HG03064 (cell line): ENCODE measurements at regions not wholly inside any gene's neighbourhood (a gene's known extent, or its start where the extent isn't known, plus 50 kb on each side); places are given as distances from the start of the nearest gene placed in this dataset.
"Not testable (repeated sequence)": the region's sequence is repeated elsewhere in the genome, so short reads cannot be mapped to it uniquely, and the experiment has no call there.

Experiments used
- ATAC-seq: cut with Tn5 transposase; IDR thresholded peaks from one replicate; pipeline ENCODE4 v1.9.1; 2021; ENCODE audit warnings: low read depth; ENCODE audit not compliant: unreplicated experiment

- ATAC-seq = peak; percentile 17
These were observed 104.5 kb downstream of the ZMAT3 start for GRCh38 chr3:178967177-178967532.

DNA sequence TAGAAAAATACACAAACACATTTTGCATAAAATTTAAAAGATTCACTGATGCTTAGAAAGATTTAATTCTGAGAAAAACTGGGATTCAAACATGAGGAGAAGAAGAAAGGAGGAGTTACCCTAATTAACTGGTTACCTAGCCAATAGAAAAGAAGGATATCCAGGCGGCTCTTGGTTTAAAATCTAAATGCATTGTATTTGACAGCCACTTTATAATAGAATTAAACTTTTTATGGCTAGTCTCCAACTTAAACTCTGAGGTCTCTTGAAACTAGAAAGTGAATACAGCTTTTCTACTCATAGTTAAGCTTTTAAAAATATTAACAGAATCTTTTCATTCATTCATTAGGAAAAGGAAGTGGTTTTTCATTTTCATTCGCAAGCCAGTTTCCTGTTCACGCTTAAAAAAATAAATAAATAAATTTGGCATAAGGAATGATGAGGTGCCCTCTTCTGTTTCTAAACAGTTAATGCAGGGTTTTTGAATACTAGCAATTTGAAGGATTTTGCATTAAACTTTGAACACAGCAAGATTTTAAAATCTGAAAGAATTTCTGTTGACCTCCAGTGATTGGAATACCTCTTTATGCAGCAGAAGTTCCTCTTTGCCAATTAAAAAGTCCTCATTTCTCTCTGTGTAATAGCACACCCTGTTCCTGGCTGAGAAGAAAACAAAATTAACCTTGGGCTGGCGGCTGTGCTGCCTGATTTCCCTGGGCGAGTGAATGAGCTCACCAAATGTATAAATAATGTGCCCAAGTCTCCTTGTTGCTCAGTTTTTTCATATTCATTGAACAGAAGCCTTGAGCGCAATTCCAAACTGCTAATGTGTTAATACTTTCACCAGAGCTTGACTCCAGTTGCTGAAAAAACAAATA, 105.1 kb downstream of the ZMAT3 start:
- ATAC-seq = peak; percentile 47

DNA sequence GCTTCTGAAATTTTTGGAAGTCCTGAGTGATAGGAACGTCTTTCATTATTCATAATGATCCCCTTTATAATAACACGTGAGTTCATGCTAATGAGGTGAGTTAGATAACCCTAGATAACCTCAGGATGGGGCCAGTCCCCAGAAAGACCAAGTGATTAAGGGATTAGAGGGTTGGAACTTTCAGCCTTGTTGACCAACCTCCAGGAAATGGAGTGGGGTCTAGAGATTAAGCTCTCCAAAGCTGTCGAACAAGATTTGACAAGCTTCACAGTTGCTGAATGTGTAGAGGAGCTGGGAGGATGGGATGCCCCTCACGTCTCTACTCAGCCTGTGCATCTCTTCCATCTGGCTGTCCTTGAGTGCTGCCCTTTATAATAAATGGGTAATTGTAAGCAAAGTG, 107.1 kb downstream of the ZMAT3 start:
- no peak for ATAC-seq

DNA sequence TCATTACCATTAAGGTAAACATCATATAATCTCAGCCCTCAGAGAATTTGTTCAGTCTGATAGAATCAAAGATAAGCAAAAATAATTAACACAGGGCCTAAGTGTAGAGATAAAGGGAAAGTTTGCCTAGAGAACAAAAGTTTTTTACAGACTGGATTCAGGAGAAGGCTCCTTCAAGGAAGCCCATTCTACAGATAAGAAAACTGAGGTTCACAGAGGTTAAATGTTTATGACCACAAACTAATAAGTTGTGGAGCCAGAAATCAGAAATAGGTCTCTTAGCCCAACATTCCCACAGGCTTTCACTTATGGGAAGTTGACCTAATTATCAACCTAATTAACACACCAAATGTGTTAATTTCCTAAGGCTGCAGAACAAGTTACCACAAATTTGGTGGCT, 110.7 kb downstream of the ZMAT3 start:
- ATAC-seq = no peak

DNA sequence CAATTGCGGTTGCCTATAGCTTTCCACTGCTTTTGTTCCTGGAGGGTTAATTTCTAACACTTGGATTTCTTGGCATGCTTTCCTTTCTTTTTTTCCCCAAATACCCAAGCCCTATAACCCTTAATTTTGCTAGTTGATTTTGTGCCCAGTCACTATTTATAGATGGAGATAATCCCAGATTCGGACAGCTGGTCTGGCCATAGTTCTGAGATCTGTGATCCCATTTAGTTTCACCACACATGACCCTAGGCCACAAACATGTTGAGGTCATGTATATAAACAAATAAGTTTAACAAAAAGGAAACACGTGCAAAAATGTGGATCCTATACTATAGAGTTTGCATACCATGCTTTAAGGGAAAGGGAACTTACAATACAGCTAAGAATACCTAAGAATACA, 111.4 kb downstream of the ZMAT3 start:
- no peak for ATAC-seq

- ATAC-seq = no peak
These were observed 120.9 kb downstream of the ZMAT3 start for GRCh38 chr3:178950676-178951075.

GRCh38 chr3:178949896-178950295, 121.7 kb downstream of the ZMAT3 start:
- no peak for ATAC-seq

DNA sequence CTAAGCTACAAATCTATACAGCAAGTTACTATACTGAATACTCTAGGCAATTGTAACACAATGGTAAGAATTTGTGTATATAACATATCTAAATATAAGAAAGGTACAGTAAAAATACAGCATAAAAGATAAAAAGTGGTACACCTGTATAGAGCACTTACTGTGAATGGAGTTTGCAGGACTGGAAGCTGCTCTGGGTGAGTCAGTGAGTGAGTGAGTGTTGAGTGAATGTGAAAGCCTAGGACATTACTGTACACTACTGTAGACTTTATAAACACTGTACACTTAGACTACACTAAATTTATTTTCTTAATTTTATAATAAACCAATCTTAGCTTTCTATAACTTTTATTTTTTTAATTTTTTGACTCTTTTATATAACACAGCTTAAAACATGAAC, 123.1 kb downstream of the ZMAT3 start:
- no peak for ATAC-seq

DNA sequence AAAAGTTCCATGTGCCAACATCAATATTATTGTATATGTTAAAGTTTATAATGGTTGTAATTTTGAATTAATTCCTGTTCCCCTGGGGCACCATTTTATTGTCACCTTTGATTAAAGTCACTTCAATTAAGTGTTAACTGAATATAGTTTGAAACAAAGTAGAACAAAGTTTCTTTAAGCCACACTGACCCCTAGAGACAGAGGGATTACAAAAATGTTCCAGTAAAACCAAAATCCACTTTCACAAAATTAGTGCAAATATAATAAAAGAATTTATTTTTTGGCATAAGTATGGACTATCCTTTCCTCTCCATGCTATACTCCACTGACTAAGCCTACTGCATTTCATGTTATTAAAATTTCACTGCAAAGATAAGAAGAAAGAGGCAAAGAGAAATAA, 123.9 kb downstream of the ZMAT3 start:
- ATAC-seq = no peak

GRCh38 chr3:178942261-178942660, 129.3 kb downstream of the ZMAT3 start:
- ATAC-seq = not testable (repeated sequence)

DNA sequence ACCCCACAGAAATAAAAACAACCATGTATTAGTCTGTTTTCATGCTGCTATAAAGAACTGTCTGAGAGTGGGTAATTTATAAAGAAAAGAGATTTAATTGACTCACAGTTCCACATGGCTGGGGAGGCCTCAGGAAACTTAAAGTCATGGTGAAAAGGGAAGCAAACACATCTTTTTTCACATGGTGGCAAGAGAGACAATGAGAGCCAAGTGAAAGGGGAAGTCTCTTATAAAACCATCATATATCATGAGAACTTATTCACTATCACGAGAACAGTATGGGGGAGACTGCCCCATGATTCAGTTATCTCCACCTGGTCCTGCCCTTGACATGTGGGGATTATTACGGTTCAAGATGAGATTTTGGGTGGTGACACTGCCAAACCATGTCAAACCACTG, 141.5 kb downstream of the ZMAT3 start:
- ATAC-seq = no peak

DNA sequence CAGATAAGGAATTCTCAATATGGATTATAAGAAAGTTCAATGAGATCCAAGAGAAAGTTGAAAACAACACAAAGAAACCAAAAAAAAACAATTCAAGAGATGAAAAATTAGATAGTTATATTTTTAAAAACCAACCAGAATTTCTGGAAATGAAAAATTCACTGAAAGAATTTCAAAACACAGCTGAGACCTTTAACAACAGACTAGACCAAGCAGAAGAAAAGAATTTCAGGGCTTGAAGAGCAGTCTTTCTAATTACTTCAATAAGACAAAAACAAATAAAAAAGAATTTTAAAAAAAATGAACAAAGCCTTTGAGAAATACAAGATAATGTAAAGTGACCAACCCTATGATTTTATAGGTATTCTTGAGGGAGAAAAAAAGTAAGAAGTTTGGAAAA, 155.4 kb downstream of the ZMAT3 start:
- no peak for ATAC-seq

DNA sequence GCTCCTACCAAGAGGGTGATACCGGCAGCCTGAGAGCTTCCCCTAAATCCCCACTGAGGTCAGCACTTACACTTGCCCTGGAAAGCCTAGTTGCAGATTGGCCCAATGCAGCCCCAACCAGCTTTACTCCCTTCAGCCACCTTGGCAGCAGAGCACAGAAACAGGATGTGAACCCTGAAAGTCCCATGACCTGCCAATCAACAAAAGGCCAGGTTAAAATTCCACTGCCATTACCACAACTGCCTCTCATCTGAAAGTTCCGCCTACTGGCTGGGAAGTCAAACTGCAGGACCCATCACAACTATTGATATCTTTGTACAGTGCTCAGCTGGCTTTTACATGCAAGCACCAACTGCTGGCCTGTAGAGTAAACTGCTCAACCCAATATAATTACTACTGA, 156.2 kb downstream of the ZMAT3 start:
- no peak for ATAC-seq

DNA sequence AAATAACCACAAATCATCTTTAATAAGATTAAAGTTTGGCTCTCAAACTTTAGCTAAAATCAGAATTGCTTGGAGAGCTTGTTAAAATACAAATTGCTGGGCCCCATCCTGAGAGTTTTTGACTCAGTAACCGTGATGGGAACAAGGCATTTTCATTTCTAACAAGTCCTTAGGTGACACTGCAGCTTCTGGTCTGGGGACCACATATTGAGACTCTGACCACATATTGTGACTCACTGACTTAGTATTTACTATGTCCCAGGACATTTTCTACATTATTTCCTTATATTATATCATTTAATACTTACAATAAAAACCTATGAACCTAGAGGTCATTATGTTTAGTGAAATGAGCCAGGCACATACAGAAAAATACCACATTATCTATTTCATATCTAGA, 164.5 kb downstream of the ZMAT3 start:
- ATAC-seq = no peak

DNA sequence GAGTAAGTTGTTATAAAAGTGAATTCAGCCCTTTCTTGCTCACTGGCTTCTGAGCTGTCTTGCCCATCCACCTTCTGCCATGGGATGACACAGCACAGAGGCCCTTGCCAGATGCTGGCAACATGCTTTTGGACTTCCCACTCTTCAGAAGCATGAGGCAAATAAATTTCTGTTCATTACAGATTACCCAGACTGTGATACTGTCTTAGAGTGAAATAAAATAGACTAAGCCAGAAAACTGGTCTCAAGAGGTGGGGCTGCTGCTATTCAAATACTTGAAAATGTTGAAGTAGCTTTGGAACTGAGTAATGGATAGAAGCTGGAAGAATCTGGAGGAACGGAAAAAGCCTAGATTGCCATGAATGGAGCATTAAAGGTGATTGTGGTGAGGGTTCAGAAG, 170.4 kb downstream of the ZMAT3 start:
- ATAC-seq = no peak

DNA sequence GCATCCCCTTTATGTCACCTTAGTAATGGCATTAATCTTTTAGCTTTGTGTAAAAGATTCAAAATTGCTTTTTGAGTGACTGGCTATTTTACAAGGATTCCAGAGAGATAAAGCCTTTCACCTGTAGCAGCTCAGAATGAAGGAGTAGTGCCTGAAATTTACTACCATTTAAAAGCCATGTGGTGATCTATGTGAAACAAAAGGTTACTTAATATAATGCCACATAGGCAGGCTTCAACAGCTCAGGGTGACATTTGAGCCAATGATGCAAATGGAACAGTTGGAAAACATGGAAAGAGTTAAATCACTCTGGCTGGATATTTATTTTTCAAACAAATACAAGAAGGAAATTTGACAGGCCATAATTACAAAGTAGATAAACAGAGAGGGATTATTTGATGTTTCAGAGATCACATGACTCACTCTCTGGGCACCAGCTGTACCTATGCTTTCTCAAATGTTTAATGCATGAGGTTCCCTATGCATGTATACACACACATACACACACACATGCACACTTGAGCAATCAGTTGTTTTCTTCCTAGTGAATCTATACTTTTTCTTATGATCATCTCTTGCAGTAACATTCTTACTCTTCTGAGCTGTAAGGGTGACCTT, 171.5 kb downstream of the ZMAT3 start:
- no peak for ATAC-seq

- ATAC-seq = no peak
These were observed 176.3 kb downstream of the ZMAT3 start for GRCh38 chr3:178895178-178895789.
